Renal pelvis (tissue), 1 donor: ENCODE measurements at regions not wholly inside any gene's neighbourhood (a gene's known extent, or its start where the extent isn't known, plus 50 kb on each side); places are given as distances from the start of the nearest gene placed in this dataset.
"Not testable (repeated sequence)": the region's sequence is repeated elsewhere in the genome, so short reads cannot be mapped to it uniquely, and the experiment has no call there.

Experiments used
- DNase-seq: peaks from one replicate; pipeline ENCODE4 v3.0.0-alpha.2; 2013

DNA sequence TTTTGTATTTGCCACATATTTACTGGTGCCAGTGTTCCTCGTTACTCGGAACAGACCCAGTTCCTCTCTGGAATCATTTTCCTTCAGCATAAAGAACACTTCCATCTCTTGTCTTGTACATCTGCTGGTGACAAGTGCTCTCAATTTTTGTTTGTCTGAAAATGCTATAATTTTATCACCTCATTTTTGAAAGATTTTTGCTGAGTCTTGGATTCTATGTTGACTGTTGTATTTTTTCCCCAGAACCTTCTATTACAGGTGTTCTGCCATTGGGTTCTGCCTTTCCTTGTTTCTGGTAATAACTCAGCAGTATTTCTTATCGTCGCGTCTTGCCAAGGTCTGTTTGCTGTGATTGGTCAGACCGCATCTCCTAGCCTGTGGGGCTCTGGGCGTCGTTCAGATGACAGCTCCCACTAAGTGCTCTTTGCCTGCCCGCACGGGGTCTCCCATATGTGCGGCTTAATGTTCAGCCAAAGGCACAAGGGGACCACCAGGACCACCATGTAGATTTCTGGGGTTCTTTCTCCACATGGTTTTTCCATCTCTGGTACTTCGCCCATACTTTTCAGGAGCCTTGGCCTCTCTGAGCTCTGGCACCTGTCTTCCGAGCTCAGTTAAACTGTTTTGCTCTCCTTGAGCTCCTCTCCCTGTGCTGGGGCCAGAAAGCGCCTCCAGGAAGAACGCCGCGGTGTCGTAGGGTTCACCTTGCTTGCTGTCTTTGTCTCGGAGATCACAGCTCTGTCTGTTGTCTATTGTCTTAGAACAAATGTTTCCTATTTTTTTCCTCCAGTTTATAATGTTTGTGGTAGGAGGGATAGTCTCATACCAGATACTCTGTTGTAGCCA is 80.0 kb downstream of the METRNL start:
- DNase-seq, result no peak

DNA sequence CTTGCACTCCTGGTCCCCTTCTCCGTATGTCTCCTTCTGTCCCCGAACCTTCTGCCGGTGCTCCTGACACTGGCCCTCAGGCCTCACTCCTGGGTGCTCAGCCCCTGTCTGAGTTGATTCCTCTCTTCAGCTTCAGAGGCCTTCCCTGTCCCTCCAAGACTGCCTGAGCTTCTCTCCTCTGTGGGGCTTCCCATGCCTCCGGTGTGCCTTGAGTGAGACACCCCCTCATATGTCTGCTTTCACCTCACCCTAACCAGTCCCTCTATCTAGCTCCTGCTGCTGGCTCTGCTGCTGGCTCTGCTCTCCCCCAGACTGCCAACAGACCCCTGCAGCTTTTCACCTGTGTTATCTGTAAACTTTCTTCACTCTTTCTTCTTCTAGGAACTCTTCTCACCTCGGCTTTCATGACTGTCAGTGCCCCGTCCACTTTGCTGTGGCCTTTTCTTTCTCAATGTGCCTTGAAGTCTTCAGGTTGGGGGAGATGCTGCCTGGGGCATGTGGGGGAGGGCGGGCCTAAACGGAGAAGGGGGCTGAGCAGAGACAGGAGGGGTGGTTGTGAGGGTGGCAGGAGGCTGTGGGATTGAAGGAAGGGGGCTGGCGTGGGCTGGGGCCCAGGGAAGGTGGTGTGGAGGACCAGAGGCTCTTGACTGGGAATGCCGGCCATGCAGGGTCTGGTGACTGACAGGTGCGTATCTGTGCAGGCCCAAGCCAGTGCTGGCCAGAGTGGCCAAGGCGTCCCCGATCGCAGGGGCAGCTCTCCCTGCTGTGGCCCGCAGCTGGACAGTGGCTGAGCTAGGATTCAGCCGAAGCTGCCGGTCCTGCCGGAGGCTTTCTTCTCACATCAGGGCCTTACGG is 81.3 kb downstream of the METRNL start:
- DNase-seq, result no peak

DNA sequence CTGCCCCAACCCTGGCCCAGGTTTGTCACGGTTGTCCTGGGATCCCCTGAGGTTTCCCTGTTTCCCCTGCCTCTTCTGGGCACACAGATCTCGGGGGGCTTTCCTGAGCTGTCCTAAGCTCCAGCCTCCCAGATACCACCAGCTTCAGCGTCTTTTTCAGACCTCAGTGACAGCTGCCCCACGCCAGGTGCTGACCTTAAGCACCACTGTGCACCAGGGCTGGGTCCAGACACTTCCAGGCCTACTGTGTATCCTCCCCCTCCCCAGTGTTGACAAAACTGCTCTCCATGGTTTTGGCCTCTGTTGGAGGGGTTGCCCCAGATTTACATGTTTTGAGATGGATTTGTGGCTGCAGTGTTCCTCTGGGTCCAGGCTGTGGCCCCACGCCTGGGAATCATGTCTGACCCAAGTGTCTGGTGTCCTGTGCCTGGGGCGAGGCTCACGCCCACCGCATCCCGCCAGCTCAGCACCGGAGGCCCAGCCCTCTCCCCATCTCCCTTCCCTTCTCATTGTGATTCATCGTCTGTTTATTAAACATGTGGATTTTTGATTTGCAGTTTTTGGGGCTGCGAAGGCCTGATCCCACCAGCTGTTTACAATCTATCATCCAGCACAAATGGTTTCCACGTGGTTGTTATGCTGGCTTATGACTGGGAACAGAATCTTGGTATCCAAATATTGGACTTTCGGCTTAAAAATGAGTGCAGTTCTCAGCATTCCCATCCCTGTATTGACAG is 82.1 kb downstream of the METRNL start:
- peak; percentile 55 for DNase-seq

DNA sequence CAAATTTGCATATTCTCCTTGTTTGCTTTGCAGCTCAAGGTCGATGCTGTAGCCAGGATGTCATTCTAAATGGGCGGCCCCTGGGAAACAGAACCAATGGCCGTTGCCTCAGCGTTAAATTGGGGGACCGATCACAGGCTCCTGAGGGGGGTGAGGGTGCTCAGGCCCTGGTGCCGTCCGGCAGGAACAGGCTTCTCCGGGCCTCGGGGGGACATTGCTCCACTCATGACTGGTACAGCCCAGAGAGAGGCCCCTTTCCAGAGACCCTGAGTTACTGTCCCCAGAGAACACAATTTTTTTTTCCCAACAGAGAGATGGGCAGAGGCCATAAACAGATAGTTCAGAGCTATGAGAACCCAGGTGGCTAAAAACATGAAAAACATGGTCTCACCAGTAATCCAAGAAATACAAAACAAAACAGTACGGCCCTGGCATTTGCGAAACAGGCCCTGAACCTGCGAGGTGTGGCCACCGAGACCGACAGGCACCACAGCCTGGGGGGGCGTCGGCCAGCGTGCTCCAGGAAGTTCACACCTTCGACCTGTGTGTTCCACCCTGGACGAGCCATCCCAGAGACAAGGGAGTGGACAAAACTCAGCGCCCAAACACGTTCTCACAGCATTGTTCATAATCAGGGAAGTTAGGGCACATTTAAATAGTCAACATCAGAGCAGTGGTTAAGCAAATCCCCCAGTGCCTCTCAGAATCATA is 82.8 kb downstream of the METRNL start:
- DNase-seq, result no peak

- DNase-seq, result no peak
Observed at GRCh38 chr17:83164490-83164889, 85.1 kb downstream of the METRNL start.

DNA sequence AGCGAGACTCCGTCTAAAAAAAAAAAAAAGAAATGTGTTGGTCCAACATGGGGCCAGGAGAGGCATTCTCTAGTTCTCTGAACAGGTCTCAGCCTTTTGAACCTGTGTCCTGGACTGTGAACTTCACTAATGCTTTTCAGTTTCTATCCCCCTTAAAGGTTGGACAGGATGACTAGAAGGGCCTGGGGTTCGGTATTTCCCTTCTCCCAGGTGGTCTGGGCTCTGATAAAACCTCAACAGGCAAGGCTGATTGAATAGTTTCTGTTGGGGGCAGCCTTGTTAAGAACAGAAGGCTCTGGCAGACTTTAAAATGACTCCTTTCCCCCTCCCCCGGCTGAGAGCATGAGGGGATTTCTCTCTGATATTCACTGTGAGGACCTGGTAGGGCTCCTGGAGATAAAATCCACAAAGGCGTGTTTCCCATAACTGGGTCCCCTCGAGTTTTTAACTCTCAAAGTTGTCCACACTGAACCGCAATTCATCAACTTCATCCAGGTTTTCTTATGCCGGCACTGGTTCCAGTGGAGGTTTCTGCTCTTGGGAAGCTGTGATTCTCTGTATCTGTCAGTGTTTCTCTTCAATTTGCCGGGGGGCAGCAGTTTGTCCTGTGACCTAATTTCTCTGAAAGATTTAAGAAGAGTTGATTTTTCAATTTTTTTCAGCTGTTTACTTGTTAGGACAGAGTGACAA is 91.3 kb downstream of the METRNL start:
- no peak for DNase-seq

DNA sequence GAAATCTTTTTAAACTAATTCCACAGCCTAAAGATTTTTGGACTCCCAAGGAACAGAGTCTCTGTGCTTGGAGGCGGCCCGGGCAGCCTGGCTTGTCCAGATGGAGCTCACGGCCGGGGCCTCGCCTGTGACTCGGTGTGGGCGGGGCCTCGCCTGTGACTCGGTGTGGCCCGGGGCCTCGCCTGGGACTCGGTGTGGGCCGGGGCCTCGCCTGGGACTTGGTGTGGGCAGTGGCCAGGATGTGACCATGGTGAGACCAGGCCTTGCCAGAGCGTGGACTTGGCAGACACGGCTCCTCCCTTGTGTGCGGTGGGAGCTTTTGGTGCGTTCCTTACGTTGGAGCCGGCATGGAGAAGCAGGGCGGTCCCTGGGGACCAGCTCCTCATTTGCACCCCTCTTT is 92.3 kb downstream of the METRNL start:
- no peak for DNase-seq

DNA sequence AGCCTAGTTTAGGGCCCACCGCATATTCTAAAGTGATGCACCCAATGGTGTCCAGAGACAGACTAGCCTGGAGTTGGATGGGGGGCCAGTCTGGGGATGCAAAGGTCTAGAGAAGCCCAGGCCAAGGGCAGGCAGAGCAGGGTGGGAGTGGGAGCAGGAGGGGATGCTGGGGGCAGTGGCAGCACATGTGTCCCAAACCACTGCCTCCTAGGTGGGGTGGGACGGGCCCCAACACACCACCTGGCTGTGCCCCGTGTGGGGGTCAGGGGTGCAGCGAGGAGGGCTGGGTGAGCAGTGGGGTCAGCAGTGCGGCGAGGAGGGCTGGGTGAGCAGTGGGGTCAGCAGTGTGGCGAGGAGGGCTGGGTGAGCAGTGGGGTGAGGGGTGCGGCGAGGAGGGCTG is 92.7 kb downstream of the METRNL start:
- DNase-seq, result not testable (repeated sequence)

DNA sequence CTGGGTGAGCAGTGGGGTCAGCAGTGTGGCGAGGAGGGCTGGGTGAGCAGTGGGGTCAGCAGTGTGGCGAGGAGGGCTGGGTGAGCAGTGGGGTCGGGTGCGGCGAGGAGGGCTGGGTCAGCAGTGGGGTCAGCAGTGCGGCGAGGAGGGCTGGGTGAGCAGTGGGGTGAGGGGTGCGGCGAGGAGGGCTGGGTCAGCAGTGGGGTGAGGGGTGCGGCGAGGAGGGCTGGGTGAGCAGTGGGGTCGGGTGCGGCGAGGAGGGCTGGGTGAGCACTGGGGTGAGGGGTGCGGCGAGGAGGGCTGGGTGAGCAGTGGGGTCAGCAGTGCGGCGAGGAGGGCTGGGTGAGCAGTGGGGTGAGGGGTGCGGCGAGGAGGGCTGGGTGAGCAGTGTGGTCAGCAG is 93.2 kb downstream of the METRNL start:
- DNase-seq, result not testable (repeated sequence)

GRCh38 chr17:83173180-83173913 is 93.9 kb downstream of the METRNL start:
- not testable (repeated sequence) for DNase-seq

GRCh38 chr17:83173914-83174361 is 94.5 kb downstream of the METRNL start:
- DNase-seq, result no peak

GRCh38 chr17:83174362-83175118 is 95.1 kb downstream of the METRNL start:
- peak; percentile 63 for DNase-seq

DNA sequence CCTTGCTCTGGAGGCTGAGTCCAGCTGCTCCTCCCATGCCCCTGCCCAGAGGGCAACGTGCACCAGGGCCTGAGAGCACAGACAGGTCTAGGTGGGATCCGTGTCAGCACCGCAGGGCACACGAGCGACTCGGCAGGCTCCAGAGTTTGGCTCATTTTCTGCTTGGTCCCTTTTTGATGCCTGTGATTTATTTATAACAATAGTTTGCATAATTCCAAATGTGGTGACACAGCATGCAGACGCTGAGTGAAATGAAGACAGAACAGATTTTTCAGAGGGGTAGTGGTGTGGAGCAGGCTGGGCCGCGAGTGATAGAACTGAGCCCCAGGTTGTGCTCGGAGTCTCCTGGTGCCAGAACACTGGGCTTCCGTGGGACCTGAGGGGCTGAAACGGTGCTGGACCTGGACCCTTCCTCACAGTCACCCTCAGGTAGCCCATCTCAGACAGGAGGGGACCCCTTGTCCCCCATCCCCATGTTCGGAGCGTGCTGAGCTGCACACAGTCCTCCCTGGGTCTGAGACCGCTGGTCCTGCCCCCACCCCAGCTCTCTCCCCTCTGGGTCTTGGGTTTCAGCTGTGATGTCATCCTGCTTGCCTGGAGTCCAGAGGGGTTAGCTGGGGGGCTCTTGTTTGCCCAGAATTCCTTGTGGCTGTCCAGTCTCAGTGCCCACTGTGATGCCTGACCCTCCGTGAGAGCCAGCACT is 95.9 kb downstream of the METRNL start:
- no peak for DNase-seq

DNA sequence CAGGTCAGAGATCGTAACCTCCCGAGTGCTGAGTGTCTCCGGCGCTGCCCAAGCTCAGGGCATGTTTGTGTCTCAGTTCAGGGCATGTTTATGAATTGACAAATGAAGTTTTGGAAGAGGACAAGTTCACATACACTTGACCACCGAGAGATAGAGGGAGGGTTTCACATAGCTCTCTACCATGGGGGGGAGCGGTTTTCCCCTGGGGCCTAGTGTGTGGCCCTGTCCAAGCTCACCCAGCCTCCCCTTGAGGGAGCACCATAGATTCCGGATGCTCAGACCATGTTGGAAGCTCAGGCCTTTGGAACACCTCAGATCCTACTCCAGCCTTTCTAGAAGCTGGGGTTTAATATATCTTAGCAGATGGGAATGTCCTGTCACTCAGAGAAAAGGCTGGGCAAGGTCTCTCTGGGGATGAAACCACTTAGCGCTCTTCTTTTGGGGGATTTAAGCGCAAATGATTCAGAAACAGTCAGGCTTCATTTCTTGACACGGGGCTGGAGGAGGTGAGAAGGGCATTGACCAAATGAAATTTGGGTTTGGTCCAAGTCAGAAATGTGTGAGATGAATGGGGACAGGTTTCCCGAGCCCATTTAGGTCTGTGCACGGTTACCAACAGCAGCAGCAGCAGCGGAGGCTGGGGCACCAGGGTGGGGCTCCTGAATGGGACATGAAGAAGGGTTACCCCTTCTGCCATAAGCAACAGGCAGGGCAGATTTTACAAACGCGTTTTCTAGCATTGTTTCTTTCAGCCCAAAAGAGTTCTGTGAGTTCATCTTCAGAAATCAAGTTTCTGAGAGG is 96.6 kb downstream of the METRNL start:
- DNase-seq, result no peak

- DNase-seq, result no peak
Observed at GRCh38 chr17:83176623-83177583, 97.5 kb downstream of the METRNL start.
